ENCODE measurements at regions not wholly inside any gene's neighbourhood (a gene's known extent, or its start where the extent isn't known, plus 50 kb on each side); places are given as distances from the start of the nearest gene placed in this dataset.

DNA sequence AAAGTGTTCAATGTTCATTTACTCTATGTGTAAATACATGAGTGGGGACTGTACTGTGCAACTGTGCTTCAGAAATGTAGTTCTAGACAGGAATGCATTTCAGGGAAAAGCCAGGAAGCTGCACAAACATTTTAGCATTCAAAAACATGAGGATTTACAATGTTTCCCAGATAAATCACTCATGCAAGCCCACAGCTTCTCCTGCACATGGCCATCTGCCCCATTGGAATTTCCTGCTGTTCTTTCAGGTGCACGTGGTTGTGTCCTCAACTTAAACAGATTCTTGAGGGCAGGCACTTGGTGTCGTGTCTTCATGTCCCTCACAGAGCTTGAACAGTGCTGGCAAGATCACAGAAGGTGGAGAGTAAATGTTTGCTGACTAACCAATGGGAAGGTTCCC lies 101.5 kb downstream of the UNC5CL start:
- no peak overlapping the region for H3K4me3 ChIP-seq (ENCODE audit: low read depth in 1 of 2, low read length in 1 of 2)
- no peaks in the 10 kb centered on the region for H3K36me3 ChIP-seq
- no peak overlapping the region for H3K27ac ChIP-seq
- no peaks in the 10 kb centered on the region for H3K9me3 ChIP-seq
- TF ChIP-seq, protein P1, sequence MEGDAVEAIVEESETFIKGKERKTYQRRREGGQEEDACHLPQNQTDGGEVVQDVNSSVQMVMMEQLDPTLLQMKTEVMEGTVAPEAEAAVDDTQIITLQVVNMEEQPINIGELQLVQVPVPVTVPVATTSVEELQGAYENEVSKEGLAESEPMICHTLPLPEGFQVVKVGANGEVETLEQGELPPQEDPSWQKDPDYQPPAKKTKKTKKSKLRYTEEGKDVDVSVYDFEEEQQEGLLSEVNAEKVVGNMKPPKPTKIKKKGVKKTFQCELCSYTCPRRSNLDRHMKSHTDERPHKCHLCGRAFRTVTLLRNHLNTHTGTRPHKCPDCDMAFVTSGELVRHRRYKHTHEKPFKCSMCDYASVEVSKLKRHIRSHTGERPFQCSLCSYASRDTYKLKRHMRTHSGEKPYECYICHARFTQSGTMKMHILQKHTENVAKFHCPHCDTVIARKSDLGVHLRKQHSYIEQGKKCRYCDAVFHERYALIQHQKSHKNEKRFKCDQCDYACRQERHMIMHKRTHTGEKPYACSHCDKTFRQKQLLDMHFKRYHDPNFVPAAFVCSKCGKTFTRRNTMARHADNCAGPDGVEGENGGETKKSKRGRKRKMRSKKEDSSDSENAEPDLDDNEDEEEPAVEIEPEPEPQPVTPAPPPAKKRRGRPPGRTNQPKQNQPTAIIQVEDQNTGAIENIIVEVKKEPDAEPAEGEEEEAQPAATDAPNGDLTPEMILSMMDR (IDR thresholded peaks at IDR 0.05): no peak
- no peaks in the 10 kb centered on the region for H3K4me1 ChIP-seq (ENCODE audit: control insufficient read depth in 1 of 2, insufficient read depth in 1 of 2, low read depth in 1 of 2, low read length in 1 of 2)
- H3K27me3 ChIP-seq: peaks cover 2% of the 10 kb centered on the region

DNA sequence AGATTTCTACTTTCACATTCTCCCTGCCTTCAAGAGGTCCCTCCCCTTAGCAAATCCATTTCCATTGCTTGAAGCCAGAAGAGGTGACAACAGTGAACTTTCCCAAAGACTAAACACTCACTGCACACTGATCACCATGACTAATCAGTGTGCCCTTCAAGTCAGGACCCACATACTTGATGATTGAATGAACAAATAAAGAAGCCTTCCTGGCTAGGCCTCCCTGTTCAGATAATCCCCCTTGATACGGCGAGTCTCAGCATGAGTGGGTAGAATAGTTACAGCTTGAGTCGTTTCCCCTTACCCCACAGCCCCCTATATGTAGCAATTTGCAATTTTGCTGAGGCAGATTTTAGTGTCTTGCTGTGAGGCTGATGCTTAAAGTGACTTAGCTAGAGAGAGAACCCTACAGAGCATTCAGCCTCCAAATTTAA lies 102.2 kb downstream of the UNC5CL start:
- Histone ChIP-seq H3K9me3 (no peaks in the 10 kb centered on the region), H3K4me3 (ENCODE audit: low read depth in 1 of 2, low read length in 1 of 2) (no peak overlapping the region), H3K36me3 (no peaks in the 10 kb centered on the region), H3K27ac (no peak overlapping the region), H3K4me1 (ENCODE audit: control insufficient read depth in 1 of 2, insufficient read depth in 1 of 2, low read depth in 1 of 2, low read length in 1 of 2) (no peaks in the 10 kb centered on the region), H3K27me3 (no peaks in the 10 kb centered on the region)
- TF ChIP-seq, protein P1 (IDR thresholded peaks at IDR 0.05): no peak

DNA sequence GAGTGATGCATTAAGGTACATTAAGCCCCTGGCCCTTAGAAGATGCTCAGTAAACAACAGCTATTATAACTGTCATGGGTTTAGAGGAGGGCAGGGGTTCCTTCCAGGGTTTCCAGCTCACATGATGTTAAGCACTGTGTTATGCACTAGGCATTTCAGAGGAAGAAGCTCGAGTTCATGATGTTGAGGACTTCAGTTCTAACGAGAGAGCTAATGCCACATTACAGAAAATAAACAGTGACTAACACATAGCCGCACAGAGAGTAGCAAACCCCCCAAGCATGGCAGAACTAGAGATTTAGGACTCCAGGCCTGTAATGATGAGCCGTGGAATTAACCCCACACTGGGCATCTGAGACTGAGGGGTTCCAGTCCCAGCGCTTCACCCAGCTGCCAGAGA lies 105.2 kb downstream of the UNC5CL start:
- no peaks in the 10 kb centered on the region for H3K9me3 ChIP-seq
- H3K36me3 ChIP-seq: no peaks in the 10 kb centered on the region
- H3K4me3 ChIP-seq (ENCODE audit: low read depth in 1 of 2, low read length in 1 of 2): no peak overlapping the region
- H3K27ac ChIP-seq: no peak overlapping the region
- H3K27me3 ChIP-seq: no peaks in the 10 kb centered on the region
- TF ChIP-seq, protein P1 (IDR thresholded peaks at IDR 0.05): no peak
- H3K4me1 ChIP-seq (ENCODE audit: control insufficient read depth in 1 of 2, insufficient read depth in 1 of 2, low read depth in 1 of 2, low read length in 1 of 2): no peaks in the 10 kb centered on the region

DNA sequence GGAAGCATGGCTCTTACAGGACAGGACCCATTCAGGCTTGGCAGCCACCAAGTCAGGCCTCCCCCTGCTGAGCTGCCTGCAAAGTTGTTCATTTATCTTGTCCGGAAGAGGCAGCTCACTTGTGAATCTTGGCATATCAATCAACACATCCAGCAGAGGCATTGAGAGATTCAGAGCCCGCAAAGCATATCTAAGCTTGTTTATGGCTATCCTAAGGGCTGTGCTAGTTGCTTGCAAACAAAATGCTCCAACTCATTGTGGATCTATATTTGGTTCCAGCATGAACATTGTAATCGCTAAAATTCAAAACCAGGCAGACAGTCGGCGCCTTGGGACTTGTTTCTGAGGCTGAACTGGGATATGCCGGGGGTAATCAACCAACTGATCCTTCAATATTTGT lies 106.1 kb downstream of the UNC5CL start:
- Histone ChIP-seq H3K27ac (no peak overlapping the region), H3K36me3 (no peaks in the 10 kb centered on the region), H3K9me3 (no peaks in the 10 kb centered on the region), H3K27me3 (peaks cover 6% of the 10 kb centered on the region), H3K4me3 (ENCODE audit: low read depth in 1 of 2, low read length in 1 of 2) (no peak overlapping the region), H3K4me1 (ENCODE audit: control insufficient read depth in 1 of 2, insufficient read depth in 1 of 2, low read depth in 1 of 2, low read length in 1 of 2) (no peaks in the 10 kb centered on the region)
- TF ChIP-seq, protein P1 (IDR thresholded peaks at IDR 0.05): no peak

DNA sequence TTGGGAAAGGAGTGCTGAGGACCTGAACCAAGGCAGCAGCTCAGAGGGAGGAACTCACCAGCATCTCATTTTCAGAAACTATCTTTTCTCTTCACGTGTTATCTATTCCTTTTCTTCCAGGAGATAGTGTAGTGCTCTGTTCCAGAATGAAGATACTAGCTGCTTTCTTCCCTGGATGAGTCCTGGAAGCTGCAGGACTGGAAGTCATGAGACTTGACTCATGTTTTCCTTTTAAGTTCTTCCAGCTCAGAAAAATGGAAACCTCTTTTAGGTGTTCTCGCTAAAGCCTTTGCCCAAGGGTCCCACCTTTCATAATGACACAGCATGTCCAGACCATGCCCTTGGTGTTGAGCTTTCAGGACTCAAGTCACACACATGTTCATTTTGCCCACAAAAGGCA lies 106.7 kb downstream of the UNC5CL start:
- no peak overlapping the region for H3K4me3 ChIP-seq (ENCODE audit: low read depth in 1 of 2, low read length in 1 of 2)
- H3K27ac ChIP-seq: no peak overlapping the region
- peaks cover 11% of the 10 kb centered on the region for H3K27me3 ChIP-seq
- H3K4me1 ChIP-seq (ENCODE audit: control insufficient read depth in 1 of 2, insufficient read depth in 1 of 2, low read depth in 1 of 2, low read length in 1 of 2): no peaks in the 10 kb centered on the region
- TF ChIP-seq, protein P1 (IDR thresholded peaks at IDR 0.05): no peak
- no peaks in the 10 kb centered on the region for H3K9me3 ChIP-seq
- H3K36me3 ChIP-seq: no peaks in the 10 kb centered on the region

DNA sequence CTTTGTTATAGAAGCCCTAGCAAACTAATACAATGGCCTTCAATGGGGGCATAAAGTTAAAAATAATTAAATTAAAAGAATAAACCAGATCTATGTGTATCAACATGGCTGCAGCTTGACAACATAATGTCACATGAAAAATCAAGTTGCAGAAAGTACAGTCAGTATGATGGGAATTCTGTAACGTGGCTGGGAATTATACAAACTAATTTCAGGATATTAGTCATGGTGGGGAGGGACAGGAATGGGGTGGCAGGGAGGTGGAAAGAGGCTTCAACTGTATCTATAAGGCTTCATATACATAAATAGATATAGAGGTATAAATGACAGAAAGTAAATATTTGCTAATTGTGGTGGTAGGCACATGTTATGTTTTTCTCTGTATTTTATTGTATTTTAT lies 107.1 kb downstream of the UNC5CL start:
- no peak overlapping the region for H3K27ac ChIP-seq
- peaks cover 11% of the 10 kb centered on the region for H3K27me3 ChIP-seq
- no peak overlapping the region for H3K4me3 ChIP-seq (ENCODE audit: low read depth in 1 of 2, low read length in 1 of 2)
- TF ChIP-seq, protein P1 (IDR thresholded peaks at IDR 0.05): no peak
- H3K9me3 ChIP-seq: no peaks in the 10 kb centered on the region
- H3K4me1 ChIP-seq (ENCODE audit: control insufficient read depth in 1 of 2, insufficient read depth in 1 of 2, low read depth in 1 of 2, low read length in 1 of 2): no peaks in the 10 kb centered on the region
- H3K36me3 ChIP-seq: no peaks in the 10 kb centered on the region

Measured in neutrophil (primary cell).